ENCODE measurements at regions not wholly inside any gene's neighbourhood (a gene's known extent, or its start where the extent isn't known, plus 50 kb on each side); places are given as distances from the start of the nearest gene placed in this dataset.

GRCh38 chr6:105874835-105875626, 211.1 kb upstream of the PRDM1 start:
- TF ChIP-seq, protein P1, sequence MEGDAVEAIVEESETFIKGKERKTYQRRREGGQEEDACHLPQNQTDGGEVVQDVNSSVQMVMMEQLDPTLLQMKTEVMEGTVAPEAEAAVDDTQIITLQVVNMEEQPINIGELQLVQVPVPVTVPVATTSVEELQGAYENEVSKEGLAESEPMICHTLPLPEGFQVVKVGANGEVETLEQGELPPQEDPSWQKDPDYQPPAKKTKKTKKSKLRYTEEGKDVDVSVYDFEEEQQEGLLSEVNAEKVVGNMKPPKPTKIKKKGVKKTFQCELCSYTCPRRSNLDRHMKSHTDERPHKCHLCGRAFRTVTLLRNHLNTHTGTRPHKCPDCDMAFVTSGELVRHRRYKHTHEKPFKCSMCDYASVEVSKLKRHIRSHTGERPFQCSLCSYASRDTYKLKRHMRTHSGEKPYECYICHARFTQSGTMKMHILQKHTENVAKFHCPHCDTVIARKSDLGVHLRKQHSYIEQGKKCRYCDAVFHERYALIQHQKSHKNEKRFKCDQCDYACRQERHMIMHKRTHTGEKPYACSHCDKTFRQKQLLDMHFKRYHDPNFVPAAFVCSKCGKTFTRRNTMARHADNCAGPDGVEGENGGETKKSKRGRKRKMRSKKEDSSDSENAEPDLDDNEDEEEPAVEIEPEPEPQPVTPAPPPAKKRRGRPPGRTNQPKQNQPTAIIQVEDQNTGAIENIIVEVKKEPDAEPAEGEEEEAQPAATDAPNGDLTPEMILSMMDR (IDR thresholded peaks at IDR 0.05), result no peak
- TF ChIP-seq POLR2A (IDR thresholded peaks at IDR 0.05), result no peak
- H3K4me1 ChIP-seq, result peaks cover 3 to 12% of the 10 kb centered on the region in 2 donors
- intact Hi-C loops (cut with DNase I), result no loop called here
- no peaks in the 10 kb centered on the region for H3K9me3 ChIP-seq
- H3K36me3 ChIP-seq, result no peaks in the 10 kb centered on the region
- no peak overlapping the region for H3K27ac ChIP-seq
- H3K27me3 ChIP-seq, result no peaks in the 10 kb centered on the region
- DNase-seq, result no peak
- WGBS, 2 donors, result 87 to 96% methylated on average over 8 of the region's 8 CpGs
- no peak overlapping the region for H3K4me3 ChIP-seq (replicated peaks in 1 of 3)

GRCh38 chr6:105873799-105874198, 212.3 kb upstream of the PRDM1 start:
- 32 to 33% methylated on average over 3 of the region's 3 CpGs for WGBS, 2 donors
- no peaks in the 10 kb centered on the region for H3K27me3 ChIP-seq
- H3K36me3 ChIP-seq, result no peaks in the 10 kb centered on the region
- no peak overlapping the region for H3K27ac ChIP-seq
- DNase-seq, result no peak
- intact Hi-C loops (cut with DNase I), result no loop called here
- peaks cover 3 to 23% of the 10 kb centered on the region in 2 donors for H3K4me1 ChIP-seq
- H3K9me3 ChIP-seq, result no peaks in the 10 kb centered on the region
- no peak overlapping the region for H3K4me3 ChIP-seq (replicated peaks in 1 of 3)
- no peak for TF ChIP-seq POLR2A (IDR thresholded peaks at IDR 0.05)
- TF ChIP-seq, protein P1 (IDR thresholded peaks at IDR 0.05), result no peak

- DNase-seq, result no peak
- Histone ChIP-seq H3K27ac (no peak overlapping the region), H3K9me3 (no peaks in the 10 kb centered on the region), H3K27me3 (no peaks in the 10 kb centered on the region), H3K4me1 (peaks cover 8 to 23% of the 10 kb centered on the region in 2 donors), H3K4me3 (replicated peaks in 1 of 3) (no peak overlapping the region), H3K36me3 (no peaks in the 10 kb centered on the region)
- intact Hi-C loops (cut with DNase I), result no loop called here
- 8 to 11% methylated on average over 2 of the region's 2 CpGs for WGBS, 2 donors
- TF ChIP-seq, protein P1 (IDR thresholded peaks at IDR 0.05), result no peak
- TF ChIP-seq POLR2A (IDR thresholded peaks at IDR 0.05), result no peak
These were observed 212.9 kb upstream of the PRDM1 start for GRCh38 chr6:105873211-105873704.

GRCh38 chr6:105872249-105872648, 213.9 kb upstream of the PRDM1 start:
- 78 to 92% methylated on average over 4 of the region's 4 CpGs for WGBS, 2 donors

GRCh38 chr6:105871542-105871941, 214.6 kb upstream of the PRDM1 start:
- intact Hi-C loops (cut with DNase I), result no loop called here
- no peak overlapping the region for H3K27ac ChIP-seq

More at GRCh38 chr6:105872249-105872648, 213.9 kb upstream of the PRDM1 start:
- TF ChIP-seq, protein P1 (IDR thresholded peaks at IDR 0.05), result no peak
- TF ChIP-seq POLR2A (IDR thresholded peaks at IDR 0.05), result no peak
- no peaks in the 10 kb centered on the region for H3K9me3 ChIP-seq
- no peak overlapping the region for H3K27ac ChIP-seq
- intact Hi-C loops (cut with DNase I), result no loop called here
- H3K4me3 ChIP-seq (replicated peaks in 1 of 3), result no peak overlapping the region
- peak in 1 of 2 donors; percentile 12 for DNase-seq
- no peaks in the 10 kb centered on the region for H3K27me3 ChIP-seq
- H3K36me3 ChIP-seq, result no peaks in the 10 kb centered on the region
- peaks cover 8 to 23% of the 10 kb centered on the region in 2 donors for H3K4me1 ChIP-seq

More at GRCh38 chr6:105871542-105871941, 214.6 kb upstream of the PRDM1 start:
- WGBS, 2 donors, result 87 to 93% methylated on average over 5 of the region's 5 CpGs
- peaks cover 8 to 23% of the 10 kb centered on the region in 2 donors for H3K4me1 ChIP-seq
- no peak for TF ChIP-seq POLR2A (IDR thresholded peaks at IDR 0.05)
- TF ChIP-seq, protein P1 (IDR thresholded peaks at IDR 0.05), result no peak
- no peak overlapping the region for H3K4me3 ChIP-seq (replicated peaks in 1 of 3)
- no peaks in the 10 kb centered on the region for H3K9me3 ChIP-seq
- no peak for DNase-seq
- H3K27me3 ChIP-seq, result no peaks in the 10 kb centered on the region
- no peaks in the 10 kb centered on the region for H3K36me3 ChIP-seq

All from thyroid gland (tissue), 4 donors.